ENCODE measurements at regions not wholly inside any gene's neighbourhood (a gene's known extent, or its start where the extent isn't known, plus 50 kb on each side); places are given as distances from the start of the nearest gene placed in this dataset.

DNA sequence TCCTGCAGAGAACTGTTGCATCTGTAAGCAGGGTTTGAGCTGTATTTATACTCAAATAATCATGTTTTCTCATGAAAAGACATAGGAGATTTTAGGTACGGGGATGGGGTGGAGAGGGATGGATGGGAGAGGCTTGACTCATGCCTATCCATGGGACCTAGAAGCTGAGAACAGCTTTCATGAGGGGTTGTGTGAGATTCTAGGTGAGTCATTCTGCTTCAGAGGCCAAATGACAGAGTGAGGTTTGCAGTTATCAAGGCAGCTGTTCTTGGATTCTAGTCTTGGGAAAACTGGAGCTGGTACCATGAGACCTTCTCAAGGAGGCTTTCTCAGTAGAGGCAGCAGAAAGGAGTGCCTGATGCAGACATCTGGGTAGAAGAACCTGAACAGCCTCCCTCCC is 746.9 kb downstream of the TYW1 start:
- no peak for DNase-seq (ENCODE audit: extremely low spot score)
- TF ChIP-seq, protein P1, sequence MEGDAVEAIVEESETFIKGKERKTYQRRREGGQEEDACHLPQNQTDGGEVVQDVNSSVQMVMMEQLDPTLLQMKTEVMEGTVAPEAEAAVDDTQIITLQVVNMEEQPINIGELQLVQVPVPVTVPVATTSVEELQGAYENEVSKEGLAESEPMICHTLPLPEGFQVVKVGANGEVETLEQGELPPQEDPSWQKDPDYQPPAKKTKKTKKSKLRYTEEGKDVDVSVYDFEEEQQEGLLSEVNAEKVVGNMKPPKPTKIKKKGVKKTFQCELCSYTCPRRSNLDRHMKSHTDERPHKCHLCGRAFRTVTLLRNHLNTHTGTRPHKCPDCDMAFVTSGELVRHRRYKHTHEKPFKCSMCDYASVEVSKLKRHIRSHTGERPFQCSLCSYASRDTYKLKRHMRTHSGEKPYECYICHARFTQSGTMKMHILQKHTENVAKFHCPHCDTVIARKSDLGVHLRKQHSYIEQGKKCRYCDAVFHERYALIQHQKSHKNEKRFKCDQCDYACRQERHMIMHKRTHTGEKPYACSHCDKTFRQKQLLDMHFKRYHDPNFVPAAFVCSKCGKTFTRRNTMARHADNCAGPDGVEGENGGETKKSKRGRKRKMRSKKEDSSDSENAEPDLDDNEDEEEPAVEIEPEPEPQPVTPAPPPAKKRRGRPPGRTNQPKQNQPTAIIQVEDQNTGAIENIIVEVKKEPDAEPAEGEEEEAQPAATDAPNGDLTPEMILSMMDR (IDR thresholded peaks at IDR 0.05; ENCODE audit: control extremely low read depth, extremely low read depth, low read depth, missing control alignments), result no peak
- ChIA-PET POLR2A (no interaction called here), CTCF (no interaction called here)

DNA sequence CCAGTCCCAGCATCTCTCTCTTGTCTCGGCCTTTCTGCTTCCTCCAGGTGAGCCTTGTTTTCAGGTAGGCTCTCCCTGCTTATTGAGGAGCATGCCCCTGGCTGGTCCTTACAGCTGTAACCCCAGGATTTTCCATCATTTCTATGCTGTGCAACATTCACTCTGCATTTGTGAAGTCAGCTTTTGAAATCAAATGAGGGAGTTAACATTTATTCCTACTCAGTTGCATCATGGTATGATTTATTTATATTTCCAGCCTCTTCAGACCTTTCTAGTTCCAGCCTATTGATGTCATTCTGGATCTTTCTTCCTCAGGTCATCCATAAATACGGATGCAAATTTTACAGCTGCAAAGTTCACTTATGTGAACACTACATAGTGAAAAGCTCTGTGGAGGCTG is 755.6 kb downstream of the TYW1 start:
- CTCF ChIA-PET, result no interaction called here
- TF ChIP-seq, protein P1 (IDR thresholded peaks at IDR 0.05; ENCODE audit: control extremely low read depth, extremely low read depth, low read depth, missing control alignments), result no peak
- POLR2A ChIA-PET, result no interaction called here
- DNase-seq (ENCODE audit: extremely low spot score), result no peak

DNA sequence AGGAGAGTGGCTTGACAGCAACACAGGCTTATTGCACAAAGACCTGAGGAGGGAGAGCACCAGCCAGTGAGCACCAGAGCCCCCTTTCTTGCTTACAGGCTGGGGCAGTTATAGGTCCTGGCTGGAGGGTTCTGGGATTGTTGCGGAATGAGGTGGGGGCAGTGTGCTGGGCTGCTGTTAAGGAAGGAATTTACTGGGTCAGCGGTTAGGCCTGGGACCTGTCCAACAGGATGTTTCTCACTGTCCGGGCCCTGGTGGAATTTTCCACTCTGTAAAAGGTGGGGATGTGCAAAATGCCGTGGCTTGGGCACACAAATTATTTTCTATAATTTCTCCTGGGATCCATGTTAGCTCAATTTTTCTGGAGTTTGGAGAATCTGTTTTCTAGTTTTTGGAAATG is 757.3 kb downstream of the TYW1 start:
- TF ChIP-seq, protein P1 (IDR thresholded peaks at IDR 0.05; ENCODE audit: control extremely low read depth, extremely low read depth, low read depth, missing control alignments), result no peak
- DNase-seq (ENCODE audit: extremely low spot score), result no peak
- ChIA-PET POLR2A (no interaction called here), CTCF (no interaction called here)

DNA sequence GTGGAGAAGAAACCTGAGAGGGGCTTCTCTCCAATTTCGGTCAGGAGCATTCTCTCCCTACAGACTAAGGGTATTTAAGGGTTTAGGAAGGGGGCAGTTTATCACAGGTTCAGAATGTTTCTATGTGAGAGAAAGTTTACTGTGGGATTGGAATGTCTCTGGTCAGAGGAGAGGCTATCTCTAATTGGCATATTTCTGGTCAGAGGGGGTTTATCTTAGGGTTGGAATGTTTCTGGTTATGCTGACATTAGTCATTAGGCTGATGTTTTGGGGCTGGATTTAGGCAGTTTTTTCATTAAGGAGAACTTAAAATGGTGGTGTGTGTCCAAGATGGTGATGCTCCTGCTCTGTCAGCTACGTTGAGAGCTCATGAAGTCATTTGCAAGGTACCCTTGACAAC is 758.0 kb downstream of the TYW1 start:
- CTCF ChIA-PET, result no interaction called here
- POLR2A ChIA-PET, result no interaction called here
- TF ChIP-seq, protein P1 (IDR thresholded peaks at IDR 0.05; ENCODE audit: control extremely low read depth, extremely low read depth, low read depth, missing control alignments), result no peak
- DNase-seq (ENCODE audit: extremely low spot score), result no peak

DNA sequence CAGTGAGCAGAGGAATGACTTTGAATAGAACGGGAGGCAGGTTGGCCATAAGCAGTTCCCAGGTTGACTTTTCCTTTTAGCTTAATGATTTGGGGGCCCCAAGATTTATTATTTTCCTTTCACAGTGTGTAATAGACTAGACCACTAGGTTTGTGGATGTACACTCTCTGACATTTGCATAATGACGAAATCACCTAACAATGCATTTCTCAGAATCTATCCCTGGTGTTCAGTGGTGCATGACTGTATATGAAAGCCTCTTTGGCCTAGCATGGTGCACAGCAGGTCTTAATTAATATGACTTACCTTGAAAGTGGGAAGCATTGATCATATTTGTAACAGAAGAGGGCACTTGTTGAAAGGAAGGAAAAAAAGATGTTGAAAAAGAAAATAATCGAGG is 761.9 kb downstream of the TYW1 start:
- TF ChIP-seq, protein P1 (IDR thresholded peaks at IDR 0.05; ENCODE audit: control extremely low read depth, extremely low read depth, low read depth, missing control alignments), result no peak
- ChIA-PET POLR2A (no interaction called here), CTCF (no interaction called here)
- no peak for DNase-seq (ENCODE audit: extremely low spot score)

DNA sequence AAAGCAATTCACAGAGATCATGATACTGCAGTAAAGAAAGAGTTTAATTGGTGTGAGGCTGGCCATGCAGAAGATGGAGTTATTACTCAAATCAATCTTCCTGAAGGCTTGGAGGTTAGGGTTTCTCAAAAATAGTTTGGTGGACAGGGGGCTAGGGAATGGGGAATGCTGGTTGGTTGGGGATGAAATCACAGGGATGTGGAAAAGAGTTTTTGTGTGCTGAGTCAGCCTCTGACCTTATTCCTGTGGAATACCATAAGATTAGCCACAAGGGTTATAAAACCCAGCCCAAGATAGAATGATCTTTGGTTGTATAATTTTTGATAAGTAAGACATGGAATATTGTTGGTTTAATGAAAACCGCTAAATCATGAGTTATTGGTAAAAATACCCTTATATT is 764.3 kb downstream of the TYW1 start:
- ChIA-PET POLR2A (no interaction called here), CTCF (no interaction called here)
- TF ChIP-seq, protein P1 (IDR thresholded peaks at IDR 0.05; ENCODE audit: control extremely low read depth, extremely low read depth, low read depth, missing control alignments), result no peak

DNA sequence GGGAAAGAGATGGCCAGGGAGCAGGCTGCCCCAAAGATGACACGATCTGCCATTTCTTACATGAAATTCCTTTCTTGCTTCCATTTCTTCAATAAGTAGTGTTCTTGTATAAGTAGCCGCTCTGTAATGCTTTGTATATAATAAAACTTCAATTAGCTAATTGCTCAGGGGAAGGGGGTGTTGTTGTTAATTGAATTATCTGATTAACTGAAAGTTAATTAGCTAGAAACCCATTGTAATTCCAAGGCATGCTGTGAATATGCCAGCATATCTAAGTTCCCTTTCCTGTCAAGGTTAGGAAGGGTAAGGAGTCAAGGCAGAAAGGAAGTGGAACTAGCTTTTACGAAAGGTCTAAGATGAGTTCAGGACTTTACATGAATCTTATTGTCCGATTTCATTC is 765.9 kb downstream of the TYW1 start:
- TF ChIP-seq, protein P1 (IDR thresholded peaks at IDR 0.05; ENCODE audit: control extremely low read depth, extremely low read depth, low read depth, missing control alignments), result no peak
- CTCF ChIA-PET, result no interaction called here
- no peak for DNase-seq (ENCODE audit: extremely low spot score)
- POLR2A ChIA-PET, result no interaction called here

More for the DNA sequence above, 764.3 kb downstream of the TYW1 start:
- no peak for DNase-seq (ENCODE audit: extremely low spot score)
